PC-3 (cell line): ENCODE measurements at regions not wholly inside any gene's neighbourhood (a gene's known extent, or its start where the extent isn't known, plus 50 kb on each side); places are given as distances from the start of the nearest gene placed in this dataset.

ENCODE experiments used
- ATAC-seq: fragments of 200-7000 bp; cut with Tn5 transposase; 2 replicates; pipeline ENCODE4 v1.9.1; 2020; ENCODE audit warnings: mild to moderate bottlenecking, moderate library complexity
- BruUV-seq: library from RNA; stranded (reverse); fragments of 400-500 nt; replicated peaks from 2 replicates; lab custom pipeline; 2021; lab: Mats Ljungman, UMichigan
- CTCF ChIA-PET: fragments of 300-600 bp; sonication (Branson Sonifier 250); formaldehyde crosslinking; loops from one replicate; lab custom pipeline; 2022; ENCODE audit warnings: antibody characterized with exemption; lab: Charles Lee
- POLR2A ChIA-PET: fragments of 300-600 bp; sonication (Branson Sonifier 250); formaldehyde crosslinking; loops from one replicate; lab custom pipeline; 2022; ENCODE audit warnings: antibody characterized with exemption; ENCODE audit not compliant: unreplicated experiment; lab: Charles Lee
- DNase-seq: peaks from one replicate; pipeline ENCODE4 v3.0.0-alpha.2; 2015
- H2AFZ ChIP-seq: fragments of 300-600 bp; sonication (generic); 2 replicates; pipeline ENCODE4 v1.6.0; 2016; ENCODE audit warnings: antibody characterized with exemption, low read length
- H3F3A ChIP-seq: fragments of 300-600 bp; sonication (generic); one replicate; pipeline ENCODE4 v1.6.0; 2017; ENCODE audit warnings: antibody characterized with exemption, low read length, control low read depth, mild to moderate bottlenecking; ENCODE audit not compliant: unreplicated experiment
- H3K27ac ChIP-seq: fragments of 300-600 bp; sonication (generic); 2 replicates; pipeline ENCODE4 v1.5.1; 2016; ENCODE audit warnings: mild to moderate bottlenecking, low read length
- H3K27me3 ChIP-seq: fragments of 300-600 bp; sonication (generic); 2 replicates; pipeline ENCODE4 v1.6.1; 2016; ENCODE audit warnings: low read length, mixed read lengths
- H3K36me3 ChIP-seq: fragments of 300-600 bp; sonication (generic); 2 replicates; pipeline ENCODE4 v1.6.1; 2016; ENCODE audit warnings: low read depth, mixed run types, low read length, mixed read lengths
- H3K4me1 ChIP-seq: fragments of 300-600 bp; sonication (generic); 2 replicates; pipeline ENCODE4 v1.5.1; 2016; ENCODE audit warnings: low read length; ENCODE audit not compliant: insufficient read depth
- H3K4me2 ChIP-seq: fragments of 300-600 bp; sonication (generic); 2 replicates; pipeline ENCODE4 v1.6.0; 2016; ENCODE audit warnings: low read length
- H3K4me3 ChIP-seq: fragments of 300-600 bp; sonication (generic); 2 replicates; pipeline ENCODE4 v1.5.1; 2016; ENCODE audit warnings: mild to moderate bottlenecking, low read length, mixed read lengths
- H3K79me2 ChIP-seq: fragments of 300-600 bp; sonication (generic); 2 replicates; pipeline ENCODE4 v1.6.1; 2017; ENCODE audit warnings: low read length, mixed read lengths
- H3K9ac ChIP-seq: fragments of 300-600 bp; sonication (generic); 2 replicates; pipeline ENCODE4 v1.6.0; 2016; ENCODE audit warnings: mild to moderate bottlenecking, low read length
- H3K9me2 ChIP-seq: fragments of 300-600 bp; sonication (generic); replicated peaks from 2 replicates; pipeline ENCODE4 v1.6.1; 2016; ENCODE audit warnings: mixed run types, low read length, mixed read lengths
- H3K9me3 ChIP-seq: fragments of 300-600 bp; sonication (generic); 2 replicates; pipeline ENCODE4 v1.6.1; 2016; ENCODE audit warnings: low read length, mixed read lengths
- H4K20me1 ChIP-seq: fragments of 300-600 bp; sonication (generic); 2 replicates; pipeline ENCODE4 v1.6.1; 2016; ENCODE audit warnings: low read length, mixed read lengths
- EZH2 ChIP-seq: fragments of 300-600 bp; sonication (generic); IDR thresholded peaks from one replicate; pipeline ENCODE4 v1.6.1; 2017; ENCODE audit warnings: antibody characterized with exemption, mild to moderate bottlenecking, low read length; ENCODE audit not compliant: unreplicated experiment
- EZH2phosphoT487 ChIP-seq: fragments of 300-600 bp; sonication (generic); IDR thresholded peaks from 2 replicates; pipeline ENCODE4 v1.6.1; 2018; ENCODE audit warnings: mild to moderate bottlenecking, antibody characterized with exemption, low read length, borderline replicate concordance
- intact Hi-C: fragments of 100-400 bp; cut with micrococcal nuclease; formaldehyde crosslinking; loops from 2 replicates; pipeline ENCODE4 v1.9.0; 2023
- TF ChIP-seq, protein P1 (sequence below): fragments of 300-600 bp; sonication (generic); conservative IDR thresholded peaks from 2 replicates; pipeline ENCODE4 v1.5.1; 2017; ENCODE audit warnings: antibody characterized with exemption, low read depth, mild to moderate bottlenecking, low read length

- ChIA-PET POLR2A (no interaction called here), CTCF (no interaction called here)
- Histone ChIP-seq H3K9me2 (no peaks in the 10 kb centered on the region), H3K79me2 (no peaks in the 10 kb centered on the region), H3F3A (no peaks in the 10 kb centered on the region), H3K27me3 (no peaks in the 10 kb centered on the region), H2AFZ (no peak overlapping the region), H4K20me1 (no peaks in the 10 kb centered on the region), H3K9me3 (no peaks in the 10 kb centered on the region; the same call in 1 of the 2 replicates), H3K36me3 (no peaks in the 10 kb centered on the region), H3K27ac (no peak overlapping the region), H3K4me2 (no peak overlapping the region), H3K9ac (no peak overlapping the region), H3K4me3 (no peak overlapping the region), H3K4me1 (no peaks in the 10 kb centered on the region)
- ATAC-seq (no peak), DNase-seq (peak; percentile 17)
- intact Hi-C loops, result no loop called here
- BruUV-seq, result no TSS peak
- no peak for TF ChIP-seq EZH2phosphoT487
- TF ChIP-seq, protein P1, sequence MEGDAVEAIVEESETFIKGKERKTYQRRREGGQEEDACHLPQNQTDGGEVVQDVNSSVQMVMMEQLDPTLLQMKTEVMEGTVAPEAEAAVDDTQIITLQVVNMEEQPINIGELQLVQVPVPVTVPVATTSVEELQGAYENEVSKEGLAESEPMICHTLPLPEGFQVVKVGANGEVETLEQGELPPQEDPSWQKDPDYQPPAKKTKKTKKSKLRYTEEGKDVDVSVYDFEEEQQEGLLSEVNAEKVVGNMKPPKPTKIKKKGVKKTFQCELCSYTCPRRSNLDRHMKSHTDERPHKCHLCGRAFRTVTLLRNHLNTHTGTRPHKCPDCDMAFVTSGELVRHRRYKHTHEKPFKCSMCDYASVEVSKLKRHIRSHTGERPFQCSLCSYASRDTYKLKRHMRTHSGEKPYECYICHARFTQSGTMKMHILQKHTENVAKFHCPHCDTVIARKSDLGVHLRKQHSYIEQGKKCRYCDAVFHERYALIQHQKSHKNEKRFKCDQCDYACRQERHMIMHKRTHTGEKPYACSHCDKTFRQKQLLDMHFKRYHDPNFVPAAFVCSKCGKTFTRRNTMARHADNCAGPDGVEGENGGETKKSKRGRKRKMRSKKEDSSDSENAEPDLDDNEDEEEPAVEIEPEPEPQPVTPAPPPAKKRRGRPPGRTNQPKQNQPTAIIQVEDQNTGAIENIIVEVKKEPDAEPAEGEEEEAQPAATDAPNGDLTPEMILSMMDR, result peak; percentile 59
Observed at GRCh38 chr15:24761704-24762302, 86.2 kb downstream of the NPAP1 start.

- TF ChIP-seq, protein P1, result no peak
- TF ChIP-seq EZH2 (no peak), EZH2phosphoT487 (no peak)
Observed at GRCh38 chr15:24763891-24764290, 88.3 kb downstream of the NPAP1 start.

DNA sequence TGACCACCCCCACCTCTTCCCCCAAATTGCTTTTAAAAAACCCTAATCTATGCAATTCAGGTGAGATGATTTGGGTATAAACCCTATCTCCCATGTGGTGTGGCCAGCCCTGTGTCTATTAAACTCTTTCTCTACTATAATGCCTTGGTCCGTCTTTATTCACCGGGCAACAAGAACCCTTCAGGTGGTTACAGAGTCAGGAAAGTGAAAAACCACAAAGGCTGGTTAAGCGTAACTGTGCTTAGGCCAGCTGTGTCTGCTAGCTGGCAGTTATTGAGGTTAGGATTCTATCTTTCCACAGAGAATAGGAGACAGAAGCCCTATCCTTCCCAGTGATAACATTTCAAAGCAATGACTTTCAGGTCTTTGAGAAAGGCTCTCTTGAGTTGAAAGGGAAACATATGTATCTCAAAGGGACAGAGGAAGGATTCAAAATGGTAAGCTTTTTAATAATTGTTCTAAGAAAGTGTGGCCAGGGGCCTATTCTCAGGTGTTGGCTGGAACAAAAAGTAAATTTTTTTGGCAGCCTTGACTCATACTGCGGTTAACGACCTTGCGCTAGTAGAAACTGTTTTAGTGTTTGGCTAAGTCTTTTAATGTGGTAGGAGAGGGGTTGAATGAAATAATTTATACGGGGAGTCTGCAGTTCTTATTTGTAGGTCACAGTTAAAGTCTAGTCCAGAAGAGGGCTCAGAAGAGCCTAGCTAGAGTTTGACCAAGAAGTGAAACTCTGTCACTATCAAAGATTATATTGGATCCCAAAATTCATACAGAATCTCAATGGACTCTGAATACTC, 89.0 kb downstream of the NPAP1 start:
- Histone ChIP-seq H3K36me3 (no peaks in the 10 kb centered on the region), H3K9ac (no peak overlapping the region), H3K79me2 (no peaks in the 10 kb centered on the region), H3K9me3 (no peaks in the 10 kb centered on the region), H3K4me2 (no peak overlapping the region), H3F3A (no peaks in the 10 kb centered on the region), H3K4me1 (no peaks in the 10 kb centered on the region), H3K27me3 (no peaks in the 10 kb centered on the region), H4K20me1 (no peaks in the 10 kb centered on the region), H3K27ac (no peak overlapping the region), H3K4me3 (no peak overlapping the region), H3K9me2 (no peaks in the 10 kb centered on the region), H2AFZ (no peak overlapping the region)
- TF ChIP-seq, protein P1, result no peak
- no peak for TF ChIP-seq EZH2phosphoT487
- no peak for TF ChIP-seq EZH2
- intact Hi-C loops, result no loop called here
- ATAC-seq, result no peak
- no peak for DNase-seq
- POLR2A ChIA-PET, result no interaction called here
- BruUV-seq, result no TSS peak
- CTCF ChIA-PET, result no interaction called here

More at GRCh38 chr15:24763891-24764290, 88.3 kb downstream of the NPAP1 start:
- H3K9me2 ChIP-seq, result no peaks in the 10 kb centered on the region
- no peaks in the 10 kb centered on the region for H4K20me1 ChIP-seq
- POLR2A ChIA-PET, result no interaction called here
- H3K4me1 ChIP-seq, result no peaks in the 10 kb centered on the region
- H3K9ac ChIP-seq, result no peak overlapping the region
- no peak overlapping the region for H2AFZ ChIP-seq
- no peak overlapping the region for H3K27ac ChIP-seq
- no peaks in the 10 kb centered on the region for H3K79me2 ChIP-seq
- H3F3A ChIP-seq, result no peaks in the 10 kb centered on the region
- H3K27me3 ChIP-seq, result no peaks in the 10 kb centered on the region
- H3K36me3 ChIP-seq, result no peaks in the 10 kb centered on the region
- H3K4me2 ChIP-seq, result no peak overlapping the region
- intact Hi-C loops, result no loop called here
- no peaks in the 10 kb centered on the region for H3K9me3 ChIP-seq
- BruUV-seq, result no TSS peak
- CTCF ChIA-PET, result no interaction called here
- ATAC-seq, result no peak
- no peak for DNase-seq
- H3K4me3 ChIP-seq, result no peak overlapping the region
